Panc1 (cell line): ENCODE measurements at regions not wholly inside any gene's neighbourhood (a gene's known extent, or its start where the extent isn't known, plus 50 kb on each side); places are given as distances from the start of the nearest gene placed in this dataset.

Experiments
- ATAC-seq: fragments of 200-7000 bp; cut with Tn5 transposase; 2 replicates; pipeline ENCODE4 v1.9.1; 2020; ENCODE audit warnings: mild to moderate bottlenecking, moderate library complexity
- BruUV-seq: library from RNA; stranded (reverse); fragments of 400-500 nt; replicated peaks from 2 replicates; lab custom pipeline; 2021; lab: Mats Ljungman, UMichigan
- CTCF ChIA-PET: fragments of 300-600 bp; sonication (Branson Sonifier 250); formaldehyde crosslinking; loops from one replicate; lab custom pipeline; 2022; ENCODE audit warnings: antibody characterized with exemption; lab: Charles Lee
- POLR2A ChIA-PET: fragments of 300-600 bp; sonication (Branson Sonifier 250); formaldehyde crosslinking; loops from one replicate; lab custom pipeline; 2022; ENCODE audit warnings: antibody characterized with exemption; lab: Charles Lee
- DNase-seq: peaks from one replicate; pipeline ENCODE4 v3.0.0-alpha.2; 2010; ENCODE audit warnings: low read depth, low spot score
- H3K27ac ChIP-seq: 2 replicates; pipeline ENCODE4 v1.5.1; 2011; ENCODE audit warnings: mild to moderate bottlenecking, low read length, inconsistent platforms
- H3K27me3 ChIP-seq: fragments of 200-500 bp; sonication (Bioruptor generic); 2 replicates; pipeline ENCODE4 v1.6.0; 2014; ENCODE audit warnings: low read length, inconsistent platforms; ENCODE audit not compliant: control insufficient read depth, insufficient read depth
- H3K36me3 ChIP-seq: fragments of 200-500 bp; sonication (Bioruptor generic); 2 replicates; pipeline ENCODE4 v1.5.1; 2014; ENCODE audit warnings: inconsistent platforms, mild to moderate bottlenecking, low read length, moderate library complexity; ENCODE audit not compliant: control insufficient read depth, insufficient read depth
- H3K4me1 ChIP-seq: 2 replicates; pipeline ENCODE4 v1.5.1; 2011; ENCODE audit warnings: inconsistent platforms, mild to moderate bottlenecking, low read length, moderate library complexity; ENCODE audit not compliant: control insufficient read depth, insufficient read depth
- H3K4me3 ChIP-seq, 2 experiments: 2 replicates each; pipeline ENCODE4 v1.5.1; 2011 to 2012; ENCODE audit warnings: low read depth in 2 of 2, low read length in 2 of 2, mild to moderate bottlenecking in 2 of 2, inconsistent platforms in 1 of 2, moderate library complexity in 1 of 2
- H3K9me3 ChIP-seq: fragments of 200-500 bp; sonication (Bioruptor generic); 2 replicates; pipeline ENCODE4 v1.5.1; 2014; ENCODE audit warnings: low read depth, mild to moderate bottlenecking, inconsistent platforms, low read length, moderate library complexity; ENCODE audit not compliant: control insufficient read depth, insufficient read depth
- POLR2AphosphoS5 ChIP-seq: IDR thresholded peaks from 2 replicates; pipeline ENCODE4 v1.6.1; 2012; ENCODE audit warnings: mild to moderate bottlenecking, low read depth, low read length, moderate library complexity
- REST ChIP-seq, 2 experiments: IDR thresholded peaks; 2 replicates each; pipeline ENCODE4 v1.6.1; 2011 to 2012; ENCODE audit warnings: low read depth in 2 of 2, control low read depth in 1 of 2, low read length in 1 of 2, mild to moderate bottlenecking in 1 of 2, moderate library complexity in 1 of 2; ENCODE audit not compliant: insufficient read depth in 1 of 2
- SIN3A ChIP-seq: IDR thresholded peaks from 2 replicates; pipeline ENCODE4 v1.6.1; 2012; ENCODE audit warnings: low read depth, mild to moderate bottlenecking, low read length, moderate library complexity, borderline replicate concordance; ENCODE audit not compliant: insufficient read depth
- TCF7L2 ChIP-seq: IDR thresholded peaks from 2 replicates; pipeline ENCODE4 v1.6.1; 2011; ENCODE audit warnings: mild to moderate bottlenecking, low read depth, low read length, inconsistent platforms
- in situ Hi-C: cut with HindIII; loops from 2 replicates; pipeline ENCODE4 v1.10.0; 2016; ENCODE audit warnings: low sequenced_read_pairs, low pct_unique_long_range_greater_than_20kb
- intact Hi-C: fragments of 100-400 bp; cut with micrococcal nuclease; formaldehyde crosslinking; loops from one replicate; pipeline ENCODE4 v1.10.0; 2022; ENCODE audit not compliant: unreplicated experiment
- TF ChIP-seq, protein P1 (sequence below): fragments of 450-650 bp; IDR thresholded peaks from 2 replicates; pipeline ENCODE4 v1.5.1; 2017; ENCODE audit warnings: mild to moderate bottlenecking

GRCh38 chr2:47636596-47637264, 65.9 kb upstream of the KCNK12 start:
- no peaks in the 10 kb centered on the region for H3K9me3 ChIP-seq
- ATAC-seq (no peak), DNase-seq (no peak)
- CTCF ChIA-PET = no interaction called here
- no peaks in the 10 kb centered on the region for H3K27me3 ChIP-seq
- H3K36me3 ChIP-seq = no peaks in the 10 kb centered on the region
- no peak overlapping the region for H3K4me3 ChIP-seq
- no TSS peak for BruUV-seq
- H3K27ac ChIP-seq = no peak overlapping the region
- 0 out of 2 replicates have a peak, but pooled peaks cover 2% of the 10 kb centered on the region for H3K4me1 ChIP-seq
- intact Hi-C loops = no loop called here
- TF ChIP-seq, protein P1, sequence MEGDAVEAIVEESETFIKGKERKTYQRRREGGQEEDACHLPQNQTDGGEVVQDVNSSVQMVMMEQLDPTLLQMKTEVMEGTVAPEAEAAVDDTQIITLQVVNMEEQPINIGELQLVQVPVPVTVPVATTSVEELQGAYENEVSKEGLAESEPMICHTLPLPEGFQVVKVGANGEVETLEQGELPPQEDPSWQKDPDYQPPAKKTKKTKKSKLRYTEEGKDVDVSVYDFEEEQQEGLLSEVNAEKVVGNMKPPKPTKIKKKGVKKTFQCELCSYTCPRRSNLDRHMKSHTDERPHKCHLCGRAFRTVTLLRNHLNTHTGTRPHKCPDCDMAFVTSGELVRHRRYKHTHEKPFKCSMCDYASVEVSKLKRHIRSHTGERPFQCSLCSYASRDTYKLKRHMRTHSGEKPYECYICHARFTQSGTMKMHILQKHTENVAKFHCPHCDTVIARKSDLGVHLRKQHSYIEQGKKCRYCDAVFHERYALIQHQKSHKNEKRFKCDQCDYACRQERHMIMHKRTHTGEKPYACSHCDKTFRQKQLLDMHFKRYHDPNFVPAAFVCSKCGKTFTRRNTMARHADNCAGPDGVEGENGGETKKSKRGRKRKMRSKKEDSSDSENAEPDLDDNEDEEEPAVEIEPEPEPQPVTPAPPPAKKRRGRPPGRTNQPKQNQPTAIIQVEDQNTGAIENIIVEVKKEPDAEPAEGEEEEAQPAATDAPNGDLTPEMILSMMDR = no peak
- TF ChIP-seq SIN3A (no peak), POLR2AphosphoS5 (no peak), REST (IDR thresholded peaks at IDR 0.05; ENCODE audit: insufficient read depth in 1 of 2, low read depth in 2 of 2, low read length in 1 of 2) (no peak), TCF7L2 (no peak)
- POLR2A ChIA-PET = no interaction called here
- in situ Hi-C loops = no loop called here

DNA sequence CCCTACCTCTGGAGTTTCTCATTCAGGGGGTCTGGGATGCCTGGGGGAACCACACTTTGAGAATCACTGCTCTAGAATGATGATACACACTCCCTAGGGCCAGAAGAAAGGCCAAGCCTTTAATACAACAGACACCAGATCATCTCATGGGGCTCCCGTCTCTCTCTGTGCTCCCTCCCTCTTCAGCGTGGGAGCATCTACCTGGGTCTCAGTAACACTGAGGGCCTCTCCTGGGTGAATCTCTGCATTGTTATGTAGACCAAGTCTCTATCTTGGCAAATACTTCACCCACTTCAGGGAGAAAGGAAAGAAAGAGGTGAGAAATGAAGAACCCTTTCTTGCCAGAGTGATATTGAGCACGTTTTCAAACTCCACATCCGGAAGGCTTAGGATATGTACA, 65.4 kb upstream of the KCNK12 start:
- POLR2A ChIA-PET = no interaction called here
- 0 out of 2 replicates have a peak, but pooled peaks cover 2% of the 10 kb centered on the region for H3K4me1 ChIP-seq
- no TSS peak for BruUV-seq
- H3K9me3 ChIP-seq = no peaks in the 10 kb centered on the region
- no peaks in the 10 kb centered on the region for H3K36me3 ChIP-seq
- H3K4me3 ChIP-seq = no peak overlapping the region
- TF ChIP-seq REST (IDR thresholded peaks at IDR 0.05; ENCODE audit: insufficient read depth in 1 of 2, low read depth in 2 of 2, low read length in 1 of 2) (no peak), SIN3A (no peak), TCF7L2 (no peak), POLR2AphosphoS5 (no peak)
- TF ChIP-seq, protein P1 = no peak
- CTCF ChIA-PET = no interaction called here
- no peak for DNase-seq
- H3K27me3 ChIP-seq = no peaks in the 10 kb centered on the region
- intact Hi-C loops = no loop called here
- in situ Hi-C loops = no loop called here
- ATAC-seq = no peak
- no peak overlapping the region for H3K27ac ChIP-seq
